ENCODE measurements at regions not wholly inside any gene's neighbourhood (a gene's known extent, or its start where the extent isn't known, plus 50 kb on each side); places are given as distances from the start of the nearest gene placed in this dataset.
"Not testable (repeated sequence)": the region's sequence is repeated elsewhere in the genome, so short reads cannot be mapped to it uniquely, and the experiment has no call there.

GRCh38 chr14:105697955-105698354 is 171.6 kb downstream of the TMEM121 start:
- TF ChIP-seq, protein P1, sequence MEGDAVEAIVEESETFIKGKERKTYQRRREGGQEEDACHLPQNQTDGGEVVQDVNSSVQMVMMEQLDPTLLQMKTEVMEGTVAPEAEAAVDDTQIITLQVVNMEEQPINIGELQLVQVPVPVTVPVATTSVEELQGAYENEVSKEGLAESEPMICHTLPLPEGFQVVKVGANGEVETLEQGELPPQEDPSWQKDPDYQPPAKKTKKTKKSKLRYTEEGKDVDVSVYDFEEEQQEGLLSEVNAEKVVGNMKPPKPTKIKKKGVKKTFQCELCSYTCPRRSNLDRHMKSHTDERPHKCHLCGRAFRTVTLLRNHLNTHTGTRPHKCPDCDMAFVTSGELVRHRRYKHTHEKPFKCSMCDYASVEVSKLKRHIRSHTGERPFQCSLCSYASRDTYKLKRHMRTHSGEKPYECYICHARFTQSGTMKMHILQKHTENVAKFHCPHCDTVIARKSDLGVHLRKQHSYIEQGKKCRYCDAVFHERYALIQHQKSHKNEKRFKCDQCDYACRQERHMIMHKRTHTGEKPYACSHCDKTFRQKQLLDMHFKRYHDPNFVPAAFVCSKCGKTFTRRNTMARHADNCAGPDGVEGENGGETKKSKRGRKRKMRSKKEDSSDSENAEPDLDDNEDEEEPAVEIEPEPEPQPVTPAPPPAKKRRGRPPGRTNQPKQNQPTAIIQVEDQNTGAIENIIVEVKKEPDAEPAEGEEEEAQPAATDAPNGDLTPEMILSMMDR (IDR thresholded peaks at IDR 0.05), result not testable (repeated sequence)
- not testable (repeated sequence) for TF ChIP-seq POLR2A (IDR thresholded peaks at IDR 0.05)

Data from heart left ventricle (tissue), 13 donors.